GM06990 (cell line): ENCODE measurements at regions not wholly inside any gene's neighbourhood (a gene's known extent, or its start where the extent isn't known, plus 50 kb on each side); places are given as distances from the start of the nearest gene placed in this dataset.

Experiments used
- DNase-seq: peaks from one replicate; pipeline ENCODE4 v3.0.0-alpha.2; 2011; ENCODE audit not compliant: insufficient read length; ENCODE audit errors: extremely low read depth
- H3K27me3 ChIP-seq: replicated peaks from 2 replicates; pipeline ENCODE4 v1.6.0; 2011; ENCODE audit warnings: low read length; ENCODE audit not compliant: control insufficient read depth, insufficient read depth
- H3K36me3 ChIP-seq: 2 replicates; pipeline ENCODE4 v1.5.1; 2011; ENCODE audit warnings: low read length; ENCODE audit not compliant: control insufficient read depth, insufficient read depth
- H3K4me3 ChIP-seq: replicated peaks from 2 replicates; pipeline ENCODE4 v1.5.1; 2011; ENCODE audit warnings: low read depth, mild to moderate bottlenecking, control low read depth, low read length
- CTCF ChIP-seq: IDR thresholded peaks from 2 replicates; pipeline ENCODE4 v1.5.1; 2011; ENCODE audit warnings: low read length, control low read depth, mild to moderate bottlenecking, inconsistent platforms; ENCODE audit not compliant: insufficient read depth, poor library complexity, severe bottlenecking

GRCh38 chr17:13728781-13729180 is 127.1 kb upstream of the HS3ST3A1 start:
- H3K36me3 ChIP-seq: no peaks in the 10 kb centered on the region
- no peaks in the 10 kb centered on the region for H3K27me3 ChIP-seq
- H3K4me3 ChIP-seq: no peak overlapping the region
- no peak for DNase-seq
- no peak for TF ChIP-seq CTCF

GRCh38 chr17:13729466-13730134 is 127.9 kb upstream of the HS3ST3A1 start:
- Histone ChIP-seq H3K4me3 (no peak overlapping the region), H3K36me3 (no peaks in the 10 kb centered on the region), H3K27me3 (no peaks in the 10 kb centered on the region)
- no peak for TF ChIP-seq CTCF
- DNase-seq: no peak

- Histone ChIP-seq H3K4me3 (no peak overlapping the region), H3K27me3 (no peaks in the 10 kb centered on the region), H3K36me3 (no peaks in the 10 kb centered on the region)
- DNase-seq: no peak
- no peak for TF ChIP-seq CTCF
Observed at GRCh38 chr17:13734880-13735279, 133.2 kb upstream of the HS3ST3A1 start.

- Histone ChIP-seq H3K4me3 (no peak overlapping the region), H3K27me3 (no peaks in the 10 kb centered on the region), H3K36me3 (no peaks in the 10 kb centered on the region)
- no peak for DNase-seq
- TF ChIP-seq CTCF: no peak
Observed at GRCh38 chr17:13735444-13735843, 133.7 kb upstream of the HS3ST3A1 start.

- TF ChIP-seq CTCF: no peak
- Histone ChIP-seq H3K4me3 (no peak overlapping the region), H3K27me3 (no peaks in the 10 kb centered on the region), H3K36me3 (no peaks in the 10 kb centered on the region)
- no peak for DNase-seq
Observed at GRCh38 chr17:13735861-13736260, 134.1 kb upstream of the HS3ST3A1 start.

GRCh38 chr17:13736916-13737315 is 135.2 kb upstream of the HS3ST3A1 start:
- no peak for DNase-seq
- Histone ChIP-seq H3K4me3 (no peak overlapping the region), H3K27me3 (no peaks in the 10 kb centered on the region), H3K36me3 (no peaks in the 10 kb centered on the region)
- TF ChIP-seq CTCF: no peak
